ENCODE measurements at regions not wholly inside any gene's neighbourhood (a gene's known extent, or its start where the extent isn't known, plus 50 kb on each side); places are given as distances from the start of the nearest gene placed in this dataset.

DNA sequence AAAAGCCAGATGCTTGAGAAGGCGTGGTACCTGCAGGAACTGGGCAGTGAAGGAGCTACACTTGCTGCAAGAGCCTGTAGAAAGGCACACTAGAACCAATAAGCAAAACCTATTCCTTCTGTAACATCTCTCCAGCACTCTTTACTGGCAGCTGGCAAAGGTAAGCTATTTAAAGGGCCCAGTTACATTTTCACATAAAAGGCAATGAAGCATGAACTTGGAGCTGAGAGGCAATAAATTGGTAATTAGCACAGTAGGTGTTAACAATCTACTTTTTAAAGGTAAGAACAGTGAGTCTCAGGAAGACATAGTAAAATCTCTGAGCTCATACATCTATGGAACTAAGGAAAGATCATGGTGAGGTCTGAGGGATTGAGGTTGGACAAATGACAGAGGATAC, 167.1 kb upstream of the OLFM3 start:
- Histone ChIP-seq H4K91ac (ENCODE audit: low read depth, low read length, poor library complexity) (no peak overlapping the region), H3K79me1 (ENCODE audit: low read depth, low read length) (no peaks in the 10 kb centered on the region), H3K4me2 (ENCODE audit: insufficient read depth, low read length, poor library complexity, severe bottlenecking) (no peak overlapping the region), H3K18ac (ENCODE audit: low read length) (no peak overlapping the region), H2BK120ac (ENCODE audit: low read depth, low read length) (no peak overlapping the region), H4K8ac (ENCODE audit: low read depth, low read length) (no peak overlapping the region), H3K23ac (ENCODE audit: low read depth, low read length, poor library complexity) (no peak overlapping the region), H2BK12ac (ENCODE audit: low read length) (no peak overlapping the region), H3K27me3 (ENCODE audit: control insufficient read depth in 3 of 3, insufficient read depth in 3 of 3, low read depth in 1 of 3, low read length in 3 of 3) (no peaks in the 10 kb centered on the region), H3K36me3 (replicated peaks in 1 of 2; ENCODE audit: control insufficient read depth in 2 of 2, insufficient read depth in 2 of 2, low read length in 2 of 2) (no peaks in the 10 kb centered on the region), H3K9ac (ENCODE audit: low read depth, low read length, poor library complexity) (no peak overlapping the region), H3K4me1 (ENCODE audit: control insufficient read depth in 2 of 2, insufficient read depth in 1 of 2, low read depth in 1 of 2, low read length in 2 of 2) (no peaks in the 10 kb centered on the region), H2BK5ac (ENCODE audit: low read length) (no peak overlapping the region), H3K14ac (ENCODE audit: low read length) (no peak overlapping the region), H3K9me3 (replicated peaks in 1 of 2; ENCODE audit: control insufficient read depth in 2 of 2, insufficient read depth in 1 of 2, low read depth in 1 of 2, low read length in 2 of 2) (no peaks in the 10 kb centered on the region), H2AFZ (ENCODE audit: low read length) (no peak overlapping the region), H3K4ac (ENCODE audit: low read length) (no peak overlapping the region), H3K27ac (replicated peaks; ENCODE audit: low read length) (no peak overlapping the region), H2AK5ac (ENCODE audit: low read depth, low read length) (no peak overlapping the region), H3K4me3 (ENCODE audit: low read length in 2 of 2) (no peak overlapping the region), H2BK15ac (ENCODE audit: low read length) (no peak overlapping the region)
- no CpG with 5 or more reads among the region's 1 CpG for WGBS, 2 donors (ENCODE audit: extremely low coverage in 2 of 2, insufficient read length in 2 of 2, insufficient replicate concordance in 1 of 2)
- DNase-seq (ENCODE audit: low spot score): no peak

GRCh38 chr1:102151242-102151641, 154.5 kb upstream of the OLFM3 start:
- Histone ChIP-seq H3K9ac (ENCODE audit: low read depth, low read length, poor library complexity) (no peak overlapping the region), H3K36me3 (replicated peaks in 1 of 2; ENCODE audit: control insufficient read depth in 2 of 2, insufficient read depth in 2 of 2, low read length in 2 of 2) (no peaks in the 10 kb centered on the region), H3K23ac (ENCODE audit: low read depth, low read length, poor library complexity) (no peak overlapping the region), H2BK12ac (ENCODE audit: low read length) (no peak overlapping the region), H3K4me1 (ENCODE audit: control insufficient read depth in 2 of 2, insufficient read depth in 1 of 2, low read depth in 1 of 2, low read length in 2 of 2) (no peaks in the 10 kb centered on the region), H3K4ac (ENCODE audit: low read length) (no peak overlapping the region), H2BK15ac (ENCODE audit: low read length) (no peak overlapping the region), H3K27ac (replicated peaks; ENCODE audit: low read length) (no peak overlapping the region), H3K18ac (ENCODE audit: low read length) (no peak overlapping the region), H3K4me2 (ENCODE audit: insufficient read depth, low read length, poor library complexity, severe bottlenecking) (no peak overlapping the region), H2BK120ac (ENCODE audit: low read depth, low read length) (no peak overlapping the region), H3K4me3 (ENCODE audit: low read length in 2 of 2) (no peak overlapping the region), H3K27me3 (ENCODE audit: control insufficient read depth in 3 of 3, insufficient read depth in 3 of 3, low read depth in 1 of 3, low read length in 3 of 3) (no peaks in the 10 kb centered on the region), H2AFZ (ENCODE audit: low read length) (no peak overlapping the region), H3K14ac (ENCODE audit: low read length) (no peak overlapping the region), H2AK5ac (ENCODE audit: low read depth, low read length) (no peak overlapping the region), H2BK5ac (ENCODE audit: low read length) (no peak overlapping the region), H4K8ac (ENCODE audit: low read depth, low read length) (no peak overlapping the region), H4K91ac (ENCODE audit: low read depth, low read length, poor library complexity) (no peak overlapping the region), H3K79me1 (ENCODE audit: low read depth, low read length) (no peaks in the 10 kb centered on the region), H3K9me3 (replicated peaks in 1 of 2; ENCODE audit: control insufficient read depth in 2 of 2, insufficient read depth in 1 of 2, low read depth in 1 of 2, low read length in 2 of 2) (no peaks in the 10 kb centered on the region)
- no peak for DNase-seq (ENCODE audit: low spot score)
- no CpG with 5 or more reads among the region's 3 CpGs for WGBS, 2 donors (ENCODE audit: extremely low coverage in 2 of 2, insufficient read length in 2 of 2, insufficient replicate concordance in 1 of 2)

DNA sequence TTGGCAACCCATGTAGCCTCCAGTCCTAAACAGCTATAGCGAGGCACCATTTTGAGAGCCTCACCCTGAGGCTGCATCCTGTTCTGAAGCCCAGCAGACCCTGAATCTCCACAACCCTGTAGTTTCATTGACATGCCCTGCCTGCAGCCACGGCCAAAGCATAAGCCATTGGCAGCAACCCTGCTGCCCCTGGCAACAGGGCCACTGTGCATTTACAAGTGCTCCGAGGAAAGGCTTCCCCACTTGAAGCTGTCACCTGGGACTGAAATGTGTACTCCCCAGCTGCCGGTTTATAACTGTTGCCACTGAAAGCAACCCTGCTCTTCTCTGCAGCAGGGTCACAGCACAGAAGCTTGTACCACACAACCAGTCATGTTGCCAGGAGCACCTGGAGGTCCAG, 124.2 kb upstream of the OLFM3 start:
- peak overlapping the region; percentile 82 for H2BK15ac ChIP-seq (ENCODE audit: low read length)

DNA sequence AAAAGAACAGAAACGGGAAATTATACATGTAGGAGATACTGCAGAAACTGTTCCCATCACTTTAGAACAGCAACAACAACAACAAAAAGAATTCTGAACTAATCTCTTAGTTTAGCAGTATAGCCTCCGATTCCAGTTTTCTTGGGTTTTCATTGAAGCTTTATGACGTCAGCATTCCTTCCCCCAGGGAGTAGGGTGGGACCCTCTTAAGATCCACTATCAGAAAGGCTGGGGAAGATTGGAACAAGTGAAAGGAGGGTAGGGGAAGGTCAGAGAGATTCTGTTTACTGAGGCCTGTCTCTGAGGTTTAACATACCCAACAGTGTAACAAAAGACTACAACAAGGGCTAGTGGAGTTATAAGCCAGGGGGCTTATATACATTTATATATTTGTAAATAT, 121.4 kb upstream of the OLFM3 start:
- no peaks in the 10 kb centered on the region for H3K36me3 ChIP-seq (replicated peaks in 1 of 2; ENCODE audit: control insufficient read depth in 2 of 2, insufficient read depth in 2 of 2, low read length in 2 of 2)
- peak; percentile 33 for DNase-seq (ENCODE audit: low spot score)
- H3K4me3 ChIP-seq (ENCODE audit: low read length in 2 of 2): no peak overlapping the region
- no peak overlapping the region for H2BK15ac ChIP-seq (ENCODE audit: low read length)
- H3K14ac ChIP-seq (ENCODE audit: low read length): no peak overlapping the region
- H3K27ac ChIP-seq (replicated peaks; ENCODE audit: low read length): no peak overlapping the region
- H3K23ac ChIP-seq (ENCODE audit: low read depth, low read length, poor library complexity): no peak overlapping the region
- no peak overlapping the region for H4K8ac ChIP-seq (ENCODE audit: low read depth, low read length)
- no peak overlapping the region for H2BK120ac ChIP-seq (ENCODE audit: low read depth, low read length)
- no CpG with 5 or more reads among the region's 3 CpGs for WGBS, 2 donors (ENCODE audit: extremely low coverage in 2 of 2, insufficient read length in 2 of 2, insufficient replicate concordance in 1 of 2)
- H3K4me1 ChIP-seq (ENCODE audit: control insufficient read depth in 2 of 2, insufficient read depth in 1 of 2, low read depth in 1 of 2, low read length in 2 of 2): peaks cover 1 to 7% of the 10 kb centered on the region in 2 donors
- no peak overlapping the region for H4K91ac ChIP-seq (ENCODE audit: low read depth, low read length, poor library complexity)
- no peaks in the 10 kb centered on the region for H3K79me1 ChIP-seq (ENCODE audit: low read depth, low read length)
- no peak overlapping the region for H2AFZ ChIP-seq (ENCODE audit: low read length)
- H3K9ac ChIP-seq (ENCODE audit: low read depth, low read length, poor library complexity): no peak overlapping the region
- no peak overlapping the region for H3K18ac ChIP-seq (ENCODE audit: low read length)
- H2BK5ac ChIP-seq (ENCODE audit: low read length): no peak overlapping the region
- H3K9me3 ChIP-seq (replicated peaks in 1 of 2; ENCODE audit: control insufficient read depth in 2 of 2, insufficient read depth in 1 of 2, low read depth in 1 of 2, low read length in 2 of 2): peaks cover 0 to 2% of the 10 kb centered on the region in 2 donors
- H3K4ac ChIP-seq (ENCODE audit: low read length): no peak overlapping the region
- H3K27me3 ChIP-seq (ENCODE audit: control insufficient read depth in 3 of 3, insufficient read depth in 3 of 3, low read depth in 1 of 3, low read length in 3 of 3): peaks cover 0 to 34% (median 0%) of the 10 kb centered on the region in 3 experiments
- H2AK5ac ChIP-seq (ENCODE audit: low read depth, low read length): no peak overlapping the region
- H2BK12ac ChIP-seq (ENCODE audit: low read length): no peak overlapping the region
- H3K4me2 ChIP-seq (ENCODE audit: insufficient read depth, low read length, poor library complexity, severe bottlenecking): no peak overlapping the region

More for the DNA sequence above, 124.2 kb upstream of the OLFM3 start:
- H4K8ac ChIP-seq (ENCODE audit: low read depth, low read length): no peak overlapping the region
- peaks cover 0 to 2% of the 10 kb centered on the region in 2 donors for H3K9me3 ChIP-seq (replicated peaks in 1 of 2; ENCODE audit: control insufficient read depth in 2 of 2, insufficient read depth in 1 of 2, low read depth in 1 of 2, low read length in 2 of 2)
- H2BK5ac ChIP-seq (ENCODE audit: low read length): peak overlapping the region; percentile 5
- peak overlapping the region; percentile 83 for H2AK5ac ChIP-seq (ENCODE audit: low read depth, low read length)
- no CpG with 5 or more reads among the region's 4 CpGs for WGBS, 2 donors (ENCODE audit: extremely low coverage in 2 of 2, insufficient read length in 2 of 2, insufficient replicate concordance in 1 of 2)
- no peak overlapping the region for H3K9ac ChIP-seq (ENCODE audit: low read depth, low read length, poor library complexity)
- H2BK120ac ChIP-seq (ENCODE audit: low read depth, low read length): peak overlapping the region; percentile 44
- H3K36me3 ChIP-seq (replicated peaks in 1 of 2; ENCODE audit: control insufficient read depth in 2 of 2, insufficient read depth in 2 of 2, low read length in 2 of 2): no peaks in the 10 kb centered on the region
- no peak overlapping the region for H2AFZ ChIP-seq (ENCODE audit: low read length)
- H4K91ac ChIP-seq (ENCODE audit: low read depth, low read length, poor library complexity): no peak overlapping the region
- no peak overlapping the region for H3K27ac ChIP-seq (replicated peaks; ENCODE audit: low read length)
- no peak for DNase-seq (ENCODE audit: low spot score)
- H3K4me2 ChIP-seq (ENCODE audit: insufficient read depth, low read length, poor library complexity, severe bottlenecking): no peak overlapping the region
- no peak overlapping the region for H3K23ac ChIP-seq (ENCODE audit: low read depth, low read length, poor library complexity)
- peak overlapping the region; percentile 61 for H3K14ac ChIP-seq (ENCODE audit: low read length)
- peak overlapping the region; percentile 89 for H3K18ac ChIP-seq (ENCODE audit: low read length)
- no peak overlapping the region for H2BK12ac ChIP-seq (ENCODE audit: low read length)
- H3K27me3 ChIP-seq (ENCODE audit: control insufficient read depth in 3 of 3, insufficient read depth in 3 of 3, low read depth in 1 of 3, low read length in 3 of 3): peaks cover 0 to 24% (median 0%) of the 10 kb centered on the region in 3 experiments
- H3K79me1 ChIP-seq (ENCODE audit: low read depth, low read length): no peaks in the 10 kb centered on the region
- no peak overlapping the region for H3K4me3 ChIP-seq (ENCODE audit: low read length in 2 of 2)
- H3K4ac ChIP-seq (ENCODE audit: low read length): peak overlapping the region; percentile 32
- H3K4me1 ChIP-seq (ENCODE audit: control insufficient read depth in 2 of 2, insufficient read depth in 1 of 2, low read depth in 1 of 2, low read length in 2 of 2): peaks cover 1 to 7% of the 10 kb centered on the region in 2 donors

Data from neuronal stem cell (in vitro differentiated cells).